LNCaP clone FGC (cell line): ENCODE measurements at regions not wholly inside any gene's neighbourhood (a gene's known extent, or its start where the extent isn't known, plus 50 kb on each side); places are given as distances from the start of the nearest gene placed in this dataset.

Experiments
- DNase-seq: peaks from one replicate; pipeline ENCODE4 v3.0.0-alpha.2; 2011; ENCODE audit warnings: low read depth
- H3K4me3 ChIP-seq: 2 replicates; pipeline ENCODE4 v1.5.1; 2011; ENCODE audit warnings: mild to moderate bottlenecking, low read depth, low read length, control low read depth
- CTCF ChIP-seq: IDR thresholded peaks from 2 replicates; pipeline ENCODE4 v1.5.1; 2012; ENCODE audit warnings: mild to moderate bottlenecking; ENCODE audit not compliant: control insufficient read depth, insufficient read depth; ENCODE audit errors: extremely low read depth

- H3K4me3 ChIP-seq: no peak overlapping the region
- TF ChIP-seq CTCF: no peak
- no peak for DNase-seq
Measured at GRCh38 chr13:26463848-26464247, 93.6 kb upstream of the WASF3 start.

GRCh38 chr13:26465514-26465913 lies 92.0 kb upstream of the WASF3 start:
- no peak for TF ChIP-seq CTCF
- DNase-seq: no peak
- no peak overlapping the region for H3K4me3 ChIP-seq

- no peak for DNase-seq
- TF ChIP-seq CTCF: no peak
- no peak overlapping the region for H3K4me3 ChIP-seq
Measured at GRCh38 chr13:26465954-26466353, 91.5 kb upstream of the WASF3 start.

- TF ChIP-seq CTCF: no peak
- no peak overlapping the region for H3K4me3 ChIP-seq
- DNase-seq: no peak
Measured at GRCh38 chr13:26468265-26468801, 89.2 kb upstream of the WASF3 start.

- DNase-seq: no peak
- no peak overlapping the region for H3K4me3 ChIP-seq
Measured at GRCh38 chr13:26469602-26470001, 87.9 kb upstream of the WASF3 start.

GRCh38 chr13:26471807-26472206 lies 85.7 kb upstream of the WASF3 start:
- H3K4me3 ChIP-seq: no peak overlapping the region
- no peak for DNase-seq
- TF ChIP-seq CTCF: no peak

More at GRCh38 chr13:26469602-26470001, 87.9 kb upstream of the WASF3 start:
- TF ChIP-seq CTCF: no peak

- H3K4me3 ChIP-seq: no peak overlapping the region
- no peak for TF ChIP-seq CTCF
- no peak for DNase-seq
Measured at GRCh38 chr13:26473571-26474230, 83.8 kb upstream of the WASF3 start.
